ENCODE measurements at regions not wholly inside any gene's neighbourhood (a gene's known extent, or its start where the extent isn't known, plus 50 kb on each side); places are given as distances from the start of the nearest gene placed in this dataset.

DNA sequence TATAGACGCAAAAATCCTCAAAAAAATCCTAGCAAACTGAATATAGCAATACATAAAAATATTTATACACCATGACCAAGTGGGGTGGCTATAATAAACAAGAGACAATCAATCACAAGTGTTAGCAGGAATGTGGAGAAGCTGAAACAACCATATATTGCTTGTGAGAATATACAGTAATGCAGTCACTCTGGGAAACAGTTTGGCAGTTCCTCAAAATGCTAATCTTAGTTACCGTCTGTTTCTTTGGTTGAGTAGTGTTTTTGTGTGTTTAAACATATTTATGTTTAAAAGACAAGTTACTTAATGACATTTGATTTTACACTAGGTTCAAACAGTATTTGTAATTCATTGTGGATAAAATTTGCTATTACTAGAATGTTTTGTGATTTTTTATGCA lies 792.0 kb downstream of the LTN1 start:
- no peak for DNase-seq (ENCODE audit: low read depth, low spot score)
- H3K9me3 ChIP-seq (ENCODE audit: control insufficient read depth, insufficient read depth, low read length), result 0 out of 2 replicates have a peak, but pooled peaks cover 2% of the 10 kb centered on the region
- H3K27ac ChIP-seq (ENCODE audit: low read depth, low read length), result no peak overlapping the region
- TF ChIP-seq, protein P1, sequence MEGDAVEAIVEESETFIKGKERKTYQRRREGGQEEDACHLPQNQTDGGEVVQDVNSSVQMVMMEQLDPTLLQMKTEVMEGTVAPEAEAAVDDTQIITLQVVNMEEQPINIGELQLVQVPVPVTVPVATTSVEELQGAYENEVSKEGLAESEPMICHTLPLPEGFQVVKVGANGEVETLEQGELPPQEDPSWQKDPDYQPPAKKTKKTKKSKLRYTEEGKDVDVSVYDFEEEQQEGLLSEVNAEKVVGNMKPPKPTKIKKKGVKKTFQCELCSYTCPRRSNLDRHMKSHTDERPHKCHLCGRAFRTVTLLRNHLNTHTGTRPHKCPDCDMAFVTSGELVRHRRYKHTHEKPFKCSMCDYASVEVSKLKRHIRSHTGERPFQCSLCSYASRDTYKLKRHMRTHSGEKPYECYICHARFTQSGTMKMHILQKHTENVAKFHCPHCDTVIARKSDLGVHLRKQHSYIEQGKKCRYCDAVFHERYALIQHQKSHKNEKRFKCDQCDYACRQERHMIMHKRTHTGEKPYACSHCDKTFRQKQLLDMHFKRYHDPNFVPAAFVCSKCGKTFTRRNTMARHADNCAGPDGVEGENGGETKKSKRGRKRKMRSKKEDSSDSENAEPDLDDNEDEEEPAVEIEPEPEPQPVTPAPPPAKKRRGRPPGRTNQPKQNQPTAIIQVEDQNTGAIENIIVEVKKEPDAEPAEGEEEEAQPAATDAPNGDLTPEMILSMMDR (IDR thresholded peaks at IDR 0.05; ENCODE audit: low read depth, low read length), result no peak
- H3K4me3 ChIP-seq (ENCODE audit: low read depth, low read length), result no peak overlapping the region
- ChIA-PET CTCF (no interaction called here), POLR2A (no interaction called here)
- H3K27me3 ChIP-seq (ENCODE audit: control insufficient read depth, insufficient read depth, low read length), result no peaks in the 10 kb centered on the region

DNA sequence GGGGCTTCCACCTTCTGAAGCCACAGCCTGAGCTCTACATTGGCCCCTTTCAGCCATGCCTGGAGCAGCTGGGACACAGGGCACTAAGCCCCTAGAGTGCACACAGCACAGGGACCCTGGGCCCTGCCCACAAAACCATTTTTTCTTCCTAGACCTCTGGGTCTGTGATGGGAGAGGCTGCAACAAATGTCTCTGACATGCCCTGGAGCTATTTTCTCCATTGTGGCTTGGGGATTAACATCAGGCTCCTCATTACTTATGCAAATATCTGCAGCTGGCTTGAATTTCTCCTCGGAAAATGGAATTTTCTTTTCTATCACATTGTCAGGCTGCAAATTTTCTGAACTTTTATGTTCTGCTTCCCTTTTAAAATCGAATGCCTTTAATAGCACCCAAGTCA lies 795.7 kb downstream of the LTN1 start:
- ChIA-PET CTCF (no interaction called here), POLR2A (no interaction called here)
- Histone ChIP-seq H3K27me3 (ENCODE audit: control insufficient read depth, insufficient read depth, low read length) (no peaks in the 10 kb centered on the region), H3K9me3 (ENCODE audit: control insufficient read depth, insufficient read depth, low read length) (peaks cover 6% of the 10 kb centered on the region), H3K4me3 (ENCODE audit: low read depth, low read length) (no peak overlapping the region), H3K27ac (ENCODE audit: low read depth, low read length) (no peak overlapping the region)
- no peak for DNase-seq (ENCODE audit: low read depth, low spot score)
- TF ChIP-seq, protein P1 (IDR thresholded peaks at IDR 0.05; ENCODE audit: low read depth, low read length), result no peak

DNA sequence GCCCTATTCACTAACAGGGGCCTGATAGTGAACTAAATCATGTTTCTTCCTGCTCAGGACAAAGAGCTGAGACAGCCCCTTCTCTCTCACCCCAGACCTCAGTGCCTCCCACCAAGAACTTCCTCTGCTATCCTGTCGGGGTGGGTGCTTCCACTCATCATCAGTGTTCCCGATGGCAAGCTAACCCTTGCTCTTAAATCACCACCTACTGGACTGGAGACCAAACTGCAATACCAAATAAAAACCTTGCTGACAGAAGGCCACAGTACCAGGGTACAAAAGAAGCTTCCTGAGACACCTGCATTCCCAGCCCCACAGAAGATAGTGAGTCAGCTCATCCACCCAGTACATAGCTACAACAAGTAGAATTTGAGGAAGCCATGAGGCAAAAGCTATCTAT lies 799.5 kb downstream of the LTN1 start:
- Histone ChIP-seq H3K27ac (ENCODE audit: low read depth, low read length) (no peak overlapping the region), H3K27me3 (ENCODE audit: control insufficient read depth, insufficient read depth, low read length) (no peaks in the 10 kb centered on the region), H3K9me3 (ENCODE audit: control insufficient read depth, insufficient read depth, low read length) (peaks cover 6% of the 10 kb centered on the region), H3K4me3 (ENCODE audit: low read depth, low read length) (no peak overlapping the region)
- no peak for DNase-seq (ENCODE audit: low read depth, low spot score)
- ChIA-PET CTCF (interaction anchor here (1.0 kb wide), 1 partner anchor 138 kb away, joined by 3 read pairs; no protein-coding TSS in a partner anchor), POLR2A (no interaction called here)
- TF ChIP-seq, protein P1 (IDR thresholded peaks at IDR 0.05; ENCODE audit: low read depth, low read length), result 0 out of 2 replicates have a peak, but pooled peaks have one; percentile 5

DNA sequence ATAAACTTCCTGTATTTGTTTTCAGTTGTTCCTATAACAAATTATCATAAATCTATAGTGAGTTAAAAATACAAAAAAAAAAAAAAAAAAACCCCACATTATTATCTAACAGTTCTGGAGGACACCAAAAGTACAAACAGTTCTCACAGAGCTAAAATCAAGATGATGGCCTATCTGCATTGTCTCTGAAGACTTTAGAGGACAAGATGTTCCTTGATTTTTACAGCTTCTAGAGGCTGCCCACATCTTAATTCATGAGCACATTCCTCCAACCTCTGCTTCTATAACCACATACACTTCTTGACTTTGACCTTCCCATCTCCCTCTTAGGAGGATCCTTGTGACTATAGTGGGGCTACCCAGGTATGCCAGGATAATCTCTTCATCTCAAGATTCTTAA lies 806.1 kb downstream of the LTN1 start:
- TF ChIP-seq, protein P1 (IDR thresholded peaks at IDR 0.05; ENCODE audit: low read depth, low read length), result no peak
- ChIA-PET POLR2A (interaction anchor here (0.7 kb wide), 1 partner anchor 117 kb away, joined by 5 read pairs; no protein-coding TSS in a partner anchor), CTCF (no interaction called here)

DNA sequence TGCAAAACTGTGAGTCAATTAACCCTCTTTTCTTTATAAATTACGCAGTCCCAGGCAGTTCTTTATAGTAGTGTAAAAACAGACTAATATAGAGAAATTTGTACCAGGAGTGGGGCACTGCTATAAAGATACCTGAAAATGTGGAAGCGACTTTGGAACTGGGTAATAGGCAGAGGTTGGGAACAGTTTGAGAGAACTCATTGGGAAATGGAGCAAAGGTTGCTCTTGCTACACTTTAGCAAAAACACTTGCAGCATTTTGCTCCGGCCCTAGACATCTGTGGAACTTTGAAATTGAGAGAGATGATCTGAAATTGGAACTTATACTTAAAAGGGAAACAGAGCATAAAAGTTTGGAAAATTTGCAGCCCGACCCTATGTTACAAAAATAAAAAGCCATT lies 810.9 kb downstream of the LTN1 start:
- no peak for DNase-seq (ENCODE audit: low read depth, low spot score)
- POLR2A ChIA-PET, result no interaction called here
- CTCF ChIA-PET, result no interaction called here

More for the DNA sequence above, 806.1 kb downstream of the LTN1 start:
- Histone ChIP-seq H3K27me3 (ENCODE audit: control insufficient read depth, insufficient read depth, low read length) (no peaks in the 10 kb centered on the region), H3K9me3 (ENCODE audit: control insufficient read depth, insufficient read depth, low read length) (peaks cover 8% of the 10 kb centered on the region), H3K4me3 (ENCODE audit: low read depth, low read length) (no peak overlapping the region), H3K27ac (ENCODE audit: low read depth, low read length) (no peak overlapping the region)
- no peak for DNase-seq (ENCODE audit: low read depth, low spot score)

More for the DNA sequence above, 810.9 kb downstream of the LTN1 start:
- H3K27ac ChIP-seq (ENCODE audit: low read depth, low read length), result no peak overlapping the region
- H3K4me3 ChIP-seq (ENCODE audit: low read depth, low read length), result no peak overlapping the region
- H3K9me3 ChIP-seq (ENCODE audit: control insufficient read depth, insufficient read depth, low read length), result peaks cover 8% of the 10 kb centered on the region
- TF ChIP-seq, protein P1 (IDR thresholded peaks at IDR 0.05; ENCODE audit: low read depth, low read length), result no peak
- H3K27me3 ChIP-seq (ENCODE audit: control insufficient read depth, insufficient read depth, low read length), result no peaks in the 10 kb centered on the region
